ENCODE measurements at regions not wholly inside any gene's neighbourhood (a gene's known extent, or its start where the extent isn't known, plus 50 kb on each side); places are given as distances from the start of the nearest gene placed in this dataset.
A peak's percentile ranks its signal among the peaks of the same experiment; 100 is the strongest.

DNA sequence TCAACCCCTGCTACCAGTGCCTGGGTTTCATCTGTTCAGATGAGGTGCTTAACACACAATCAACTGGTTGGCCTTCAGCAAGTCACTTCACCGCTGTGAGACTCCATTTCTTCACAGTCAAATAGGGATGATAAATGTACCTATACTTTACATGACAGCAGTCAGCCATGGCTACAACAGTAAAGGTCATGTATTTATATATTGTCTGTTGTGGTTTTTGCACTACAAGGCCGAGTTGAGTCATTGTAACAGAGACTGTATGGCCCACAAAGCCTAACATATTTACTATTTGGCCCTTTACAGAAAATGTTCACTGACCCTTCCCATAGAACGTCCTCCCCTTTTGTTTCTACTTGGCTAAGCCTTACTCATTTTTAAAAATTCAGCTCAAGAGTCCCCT, 404.6 kb upstream of the F9 start:
- no peaks in the 10 kb centered on the region for H3K27me3 ChIP-seq (ENCODE audit: insufficient read depth, poor library complexity, severe bottlenecking)
- no peak overlapping the region for H3K4me3 ChIP-seq (replicated peaks; ENCODE audit: insufficient read depth, low read length)
- no peak for TF ChIP-seq SPI1 (IDR thresholded peaks at IDR 0.05; ENCODE audit: borderline replicate concordance, low read depth)
- DNase-seq (ENCODE audit: low read depth in 1 of 2, low spot score in 1 of 2): no peak
- H3K27ac ChIP-seq (replicated peaks): no peak overlapping the region

DNA sequence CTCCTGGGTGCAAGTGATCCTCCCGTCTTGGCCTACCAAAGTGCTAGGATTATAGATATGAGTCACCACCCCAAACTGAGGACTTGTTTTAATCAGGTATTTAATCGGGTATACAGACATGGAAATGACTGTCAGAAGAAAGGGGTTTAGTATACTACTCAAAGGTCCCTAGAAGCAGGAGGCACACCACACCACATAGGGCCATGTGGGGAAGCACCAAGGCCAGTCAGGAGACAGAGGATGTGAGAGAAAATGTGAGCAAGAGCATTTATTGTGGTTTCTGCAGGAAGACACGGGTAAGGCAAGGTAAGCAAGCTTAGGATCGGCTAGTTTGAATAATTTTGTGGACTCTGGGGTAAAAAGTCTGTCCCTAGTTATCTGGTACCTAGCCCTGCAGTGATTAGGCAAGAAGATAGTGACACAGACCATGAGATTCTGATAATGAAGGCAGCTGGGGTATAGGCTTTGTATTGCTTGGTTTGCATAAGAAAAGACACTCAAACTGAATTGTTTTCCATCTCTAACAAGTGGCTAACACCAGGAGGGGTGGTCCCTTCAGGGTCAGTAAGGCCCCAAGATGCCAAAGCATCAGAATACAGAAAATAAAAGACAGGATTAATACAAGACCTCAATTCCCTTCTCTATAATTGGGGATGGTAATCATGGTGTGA, 408.8 kb upstream of the F9 start:
- TF ChIP-seq, protein P1, sequence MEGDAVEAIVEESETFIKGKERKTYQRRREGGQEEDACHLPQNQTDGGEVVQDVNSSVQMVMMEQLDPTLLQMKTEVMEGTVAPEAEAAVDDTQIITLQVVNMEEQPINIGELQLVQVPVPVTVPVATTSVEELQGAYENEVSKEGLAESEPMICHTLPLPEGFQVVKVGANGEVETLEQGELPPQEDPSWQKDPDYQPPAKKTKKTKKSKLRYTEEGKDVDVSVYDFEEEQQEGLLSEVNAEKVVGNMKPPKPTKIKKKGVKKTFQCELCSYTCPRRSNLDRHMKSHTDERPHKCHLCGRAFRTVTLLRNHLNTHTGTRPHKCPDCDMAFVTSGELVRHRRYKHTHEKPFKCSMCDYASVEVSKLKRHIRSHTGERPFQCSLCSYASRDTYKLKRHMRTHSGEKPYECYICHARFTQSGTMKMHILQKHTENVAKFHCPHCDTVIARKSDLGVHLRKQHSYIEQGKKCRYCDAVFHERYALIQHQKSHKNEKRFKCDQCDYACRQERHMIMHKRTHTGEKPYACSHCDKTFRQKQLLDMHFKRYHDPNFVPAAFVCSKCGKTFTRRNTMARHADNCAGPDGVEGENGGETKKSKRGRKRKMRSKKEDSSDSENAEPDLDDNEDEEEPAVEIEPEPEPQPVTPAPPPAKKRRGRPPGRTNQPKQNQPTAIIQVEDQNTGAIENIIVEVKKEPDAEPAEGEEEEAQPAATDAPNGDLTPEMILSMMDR (IDR thresholded peaks at IDR 0.05; ENCODE audit: insufficient read depth, low read length): no peak
- TF ChIP-seq GABPA (IDR thresholded peaks at IDR 0.05; ENCODE audit: low read depth) (no peak), POLR2AphosphoS5 (IDR thresholded peaks at IDR 0.05; ENCODE audit: low read depth) (no peak), SPI1 (IDR thresholded peaks at IDR 0.05; ENCODE audit: borderline replicate concordance, low read depth) (no peak)
- TF ChIP-seq, protein P2, sequence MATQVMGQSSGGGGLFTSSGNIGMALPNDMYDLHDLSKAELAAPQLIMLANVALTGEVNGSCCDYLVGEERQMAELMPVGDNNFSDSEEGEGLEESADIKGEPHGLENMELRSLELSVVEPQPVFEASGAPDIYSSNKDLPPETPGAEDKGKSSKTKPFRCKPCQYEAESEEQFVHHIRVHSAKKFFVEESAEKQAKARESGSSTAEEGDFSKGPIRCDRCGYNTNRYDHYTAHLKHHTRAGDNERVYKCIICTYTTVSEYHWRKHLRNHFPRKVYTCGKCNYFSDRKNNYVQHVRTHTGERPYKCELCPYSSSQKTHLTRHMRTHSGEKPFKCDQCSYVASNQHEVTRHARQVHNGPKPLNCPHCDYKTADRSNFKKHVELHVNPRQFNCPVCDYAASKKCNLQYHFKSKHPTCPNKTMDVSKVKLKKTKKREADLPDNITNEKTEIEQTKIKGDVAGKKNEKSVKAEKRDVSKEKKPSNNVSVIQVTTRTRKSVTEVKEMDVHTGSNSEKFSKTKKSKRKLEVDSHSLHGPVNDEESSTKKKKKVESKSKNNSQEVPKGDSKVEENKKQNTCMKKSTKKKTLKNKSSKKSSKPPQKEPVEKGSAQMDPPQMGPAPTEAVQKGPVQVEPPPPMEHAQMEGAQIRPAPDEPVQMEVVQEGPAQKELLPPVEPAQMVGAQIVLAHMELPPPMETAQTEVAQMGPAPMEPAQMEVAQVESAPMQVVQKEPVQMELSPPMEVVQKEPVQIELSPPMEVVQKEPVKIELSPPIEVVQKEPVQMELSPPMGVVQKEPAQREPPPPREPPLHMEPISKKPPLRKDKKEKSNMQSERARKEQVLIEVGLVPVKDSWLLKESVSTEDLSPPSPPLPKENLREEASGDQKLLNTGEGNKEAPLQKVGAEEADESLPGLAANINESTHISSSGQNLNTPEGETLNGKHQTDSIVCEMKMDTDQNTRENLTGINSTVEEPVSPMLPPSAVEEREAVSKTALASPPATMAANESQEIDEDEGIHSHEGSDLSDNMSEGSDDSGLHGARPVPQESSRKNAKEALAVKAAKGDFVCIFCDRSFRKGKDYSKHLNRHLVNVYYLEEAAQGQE (IDR thresholded peaks at IDR 0.05; ENCODE audit: insufficient replicate concordance, low read depth): no peak
- Histone ChIP-seq H3K27me3 (ENCODE audit: insufficient read depth, poor library complexity, severe bottlenecking) (no peaks in the 10 kb centered on the region), H3K27ac (replicated peaks) (no peak overlapping the region), H3K4me3 (replicated peaks; ENCODE audit: insufficient read depth, low read length) (no peak overlapping the region)
- no peak for DNase-seq (ENCODE audit: low read depth in 1 of 2, low spot score in 1 of 2)

DNA sequence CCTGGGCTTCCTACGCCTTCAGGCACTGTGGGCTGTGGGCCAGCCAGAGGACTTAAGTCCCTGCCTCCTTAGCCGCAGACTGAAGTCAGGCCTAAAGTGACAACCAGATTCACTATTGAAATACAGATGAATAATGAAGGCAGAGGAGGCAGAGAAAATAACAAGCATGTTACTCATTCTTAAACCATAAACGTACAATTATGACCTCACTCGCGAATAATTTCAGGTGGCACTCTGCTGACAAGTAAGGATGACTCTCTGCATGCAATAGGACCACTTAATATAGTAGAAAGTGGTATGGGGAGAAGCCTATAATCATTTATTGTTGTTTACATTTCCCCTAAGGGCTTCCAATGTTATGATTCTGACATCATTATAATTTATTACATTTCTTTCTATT, 409.2 kb upstream of the FGF13 start:
- TF ChIP-seq, protein P2 (IDR thresholded peaks at IDR 0.05; ENCODE audit: insufficient replicate concordance, low read depth): no peak
- TF ChIP-seq SPI1 (IDR thresholded peaks at IDR 0.05; ENCODE audit: borderline replicate concordance, low read depth) (no peak), GABPA (IDR thresholded peaks at IDR 0.05; ENCODE audit: low read depth) (no peak), POLR2AphosphoS5 (IDR thresholded peaks at IDR 0.05; ENCODE audit: low read depth) (no peak)
- TF ChIP-seq, protein P1 (IDR thresholded peaks at IDR 0.05; ENCODE audit: insufficient read depth, low read length): no peak
- Histone ChIP-seq H3K27ac (replicated peaks) (no peak overlapping the region), H3K4me3 (replicated peaks; ENCODE audit: insufficient read depth, low read length) (no peak overlapping the region), H3K27me3 (ENCODE audit: insufficient read depth, poor library complexity, severe bottlenecking) (no peaks in the 10 kb centered on the region)
- DNase-seq (ENCODE audit: low read depth in 1 of 2, low spot score in 1 of 2): no peak

DNA sequence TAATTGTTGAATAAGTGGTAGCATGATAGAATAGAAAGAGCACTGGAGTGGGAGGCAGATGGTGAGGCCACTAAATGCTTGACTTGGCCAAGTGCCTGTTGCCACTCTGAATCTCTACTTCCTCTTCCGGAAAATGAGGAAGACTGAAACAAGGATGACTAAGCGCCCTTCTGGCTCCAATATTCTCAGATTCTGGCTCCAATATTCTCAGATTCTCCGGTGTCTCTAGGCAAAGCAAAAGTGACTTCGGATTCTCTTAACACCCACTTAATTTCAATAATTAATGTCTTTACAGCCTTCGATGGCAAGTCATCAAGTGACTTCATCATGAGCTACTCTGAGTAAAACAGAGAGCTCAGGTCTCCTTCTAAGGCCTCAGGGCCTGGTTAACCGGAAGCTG, 402.2 kb upstream of the FGF13 start:
- DNase-seq (ENCODE audit: low read depth in 1 of 2, low spot score in 1 of 2): peak; percentile 4 to 57
- peak; percentile 67; the same call in 1 of the 2 replicates for TF ChIP-seq SPI1 (IDR thresholded peaks at IDR 0.05; ENCODE audit: borderline replicate concordance, low read depth)
- TF ChIP-seq, protein P2 (IDR thresholded peaks at IDR 0.05; ENCODE audit: insufficient replicate concordance, low read depth): no peak
- Histone ChIP-seq H3K27ac (replicated peaks) (no peak overlapping the region), H3K27me3 (ENCODE audit: insufficient read depth, poor library complexity, severe bottlenecking) (no peaks in the 10 kb centered on the region), H3K4me3 (replicated peaks; ENCODE audit: insufficient read depth, low read length) (no peak overlapping the region)

Measured in HL-60 (cell line).